ENCODE measurements at regions not wholly inside any gene's neighbourhood (a gene's known extent, or its start where the extent isn't known, plus 50 kb on each side); places are given as distances from the start of the nearest gene placed in this dataset.

DNA sequence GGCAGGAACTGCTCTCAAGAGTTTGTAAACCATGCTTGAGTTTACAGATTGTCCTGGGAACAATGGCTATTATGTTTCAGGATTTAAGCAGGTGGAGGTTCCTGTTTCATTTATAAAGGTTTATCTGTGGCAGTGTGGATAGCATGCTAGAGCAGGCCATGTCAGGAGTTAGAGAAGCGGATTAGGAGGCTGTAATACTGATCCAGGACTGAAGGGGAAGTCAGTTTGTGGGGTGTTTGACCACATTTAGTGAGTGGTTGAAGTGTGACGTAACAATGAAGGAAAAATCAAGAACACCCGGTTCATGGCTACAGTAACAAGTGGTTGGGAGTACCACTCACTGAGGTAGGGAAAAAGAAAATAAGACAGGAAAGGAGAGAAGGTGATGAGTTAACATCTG, 299.0 kb downstream of the TLR4 start:
- Histone ChIP-seq H3K9me3 (ENCODE audit: control insufficient read depth in 3 of 3, low read length in 3 of 3) (no peaks in the 10 kb centered on the region), H3K4me1 (ENCODE audit: control insufficient read depth in 3 of 3, insufficient read depth in 3 of 3, low read length in 3 of 3) (no peaks in the 10 kb centered on the region), H3K27me3 (ENCODE audit: control insufficient read depth in 3 of 3, insufficient read depth in 3 of 3, low read length in 3 of 3) (no peaks in the 10 kb centered on the region), H3K27ac (ENCODE audit: low read depth, low read length) (no peak overlapping the region), H3K36me3 (ENCODE audit: control insufficient read depth in 3 of 3, insufficient read depth in 3 of 3, low read length in 3 of 3) (no peaks in the 10 kb centered on the region), H3K9ac (ENCODE audit: low read depth in 1 of 3, low read length in 3 of 3) (no peak overlapping the region), H3K4me3 (ENCODE audit: low read length in 3 of 3) (no peak overlapping the region)

DNA sequence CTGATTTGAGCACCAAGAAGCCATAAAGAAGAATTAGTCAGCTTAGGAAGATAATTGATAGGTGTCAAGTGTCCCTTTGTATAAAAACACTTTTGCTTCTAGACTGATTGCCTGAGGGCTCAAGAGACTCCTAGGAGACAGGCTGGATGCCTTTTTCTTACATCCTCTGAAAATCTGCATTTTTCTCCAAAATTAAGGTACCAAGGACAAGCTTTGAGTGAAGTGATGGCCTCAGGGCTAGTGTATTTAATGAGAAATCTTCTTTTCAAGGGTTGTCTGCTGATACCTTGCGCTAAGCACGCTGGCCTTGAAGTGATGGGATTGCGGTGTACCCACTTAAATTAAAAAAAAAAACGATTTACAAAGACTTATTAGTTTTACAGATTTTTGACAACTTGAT, 304.0 kb downstream of the TLR4 start:
- no peak overlapping the region for H3K27ac ChIP-seq (ENCODE audit: low read depth, low read length)
- no peaks in the 10 kb centered on the region for H3K27me3 ChIP-seq (ENCODE audit: control insufficient read depth in 3 of 3, insufficient read depth in 3 of 3, low read length in 3 of 3)
- peaks cover 0 to 2% (median 0%) of the 10 kb centered on the region in 3 donors for H3K4me1 ChIP-seq (ENCODE audit: control insufficient read depth in 3 of 3, insufficient read depth in 3 of 3, low read length in 3 of 3)
- no peak overlapping the region for H3K9ac ChIP-seq (ENCODE audit: low read depth in 1 of 3, low read length in 3 of 3)
- H3K9me3 ChIP-seq (ENCODE audit: control insufficient read depth in 3 of 3, low read length in 3 of 3): no peaks in the 10 kb centered on the region
- H3K4me3 ChIP-seq (ENCODE audit: low read length in 3 of 3): no peak overlapping the region
- H3K36me3 ChIP-seq (ENCODE audit: control insufficient read depth in 3 of 3, insufficient read depth in 3 of 3, low read length in 3 of 3): no peaks in the 10 kb centered on the region

DNA sequence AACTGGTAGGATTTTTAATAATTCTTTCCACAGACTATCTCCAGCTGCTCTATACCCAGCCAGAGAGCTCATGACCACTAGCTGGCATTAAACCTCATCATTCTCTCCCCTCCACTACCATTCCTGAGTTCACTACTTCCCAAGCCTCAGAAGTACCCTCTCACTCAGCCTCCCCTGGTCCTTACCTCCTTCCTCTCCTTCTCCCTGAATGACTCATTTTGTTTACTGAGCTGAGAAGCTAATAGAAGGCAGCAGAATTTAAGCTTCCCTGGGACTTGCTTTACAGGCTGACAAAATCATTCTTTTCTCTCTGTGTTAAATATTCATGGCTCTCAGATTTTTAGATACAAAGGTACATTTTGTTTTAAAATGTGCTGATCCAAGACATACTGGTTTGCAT, 305.4 kb downstream of the TLR4 start:
- no peaks in the 10 kb centered on the region for H3K9me3 ChIP-seq (ENCODE audit: control insufficient read depth in 3 of 3, low read length in 3 of 3)
- peaks cover 0 to 2% (median 0%) of the 10 kb centered on the region in 3 donors for H3K4me1 ChIP-seq (ENCODE audit: control insufficient read depth in 3 of 3, insufficient read depth in 3 of 3, low read length in 3 of 3)
- no peak overlapping the region for H3K27ac ChIP-seq (ENCODE audit: low read depth, low read length)
- H3K27me3 ChIP-seq (ENCODE audit: control insufficient read depth in 3 of 3, insufficient read depth in 3 of 3, low read length in 3 of 3): no peaks in the 10 kb centered on the region
- H3K36me3 ChIP-seq (ENCODE audit: control insufficient read depth in 3 of 3, insufficient read depth in 3 of 3, low read length in 3 of 3): no peaks in the 10 kb centered on the region
- no peak overlapping the region for H3K4me3 ChIP-seq (ENCODE audit: low read length in 3 of 3)
- H3K9ac ChIP-seq (ENCODE audit: low read depth in 1 of 3, low read length in 3 of 3): no peak overlapping the region

GRCh38 chr9:118017607-118018122, 313.5 kb downstream of the TLR4 start:
- Histone ChIP-seq H3K27ac (ENCODE audit: low read depth, low read length) (no peak overlapping the region), H3K9me3 (ENCODE audit: control insufficient read depth in 3 of 3, low read length in 3 of 3) (peaks cover 0 to 3% (median 0%) of the 10 kb centered on the region in 3 donors), H3K4me3 (ENCODE audit: low read length in 3 of 3) (no peak overlapping the region), H3K4me1 (ENCODE audit: control insufficient read depth in 3 of 3, insufficient read depth in 3 of 3, low read length in 3 of 3) (no peaks in the 10 kb centered on the region), H3K9ac (ENCODE audit: low read depth in 1 of 3, low read length in 3 of 3) (no peak overlapping the region), H3K27me3 (ENCODE audit: control insufficient read depth in 3 of 3, insufficient read depth in 3 of 3, low read length in 3 of 3) (no peaks in the 10 kb centered on the region), H3K36me3 (ENCODE audit: control insufficient read depth in 3 of 3, insufficient read depth in 3 of 3, low read length in 3 of 3) (no peaks in the 10 kb centered on the region)

DNA sequence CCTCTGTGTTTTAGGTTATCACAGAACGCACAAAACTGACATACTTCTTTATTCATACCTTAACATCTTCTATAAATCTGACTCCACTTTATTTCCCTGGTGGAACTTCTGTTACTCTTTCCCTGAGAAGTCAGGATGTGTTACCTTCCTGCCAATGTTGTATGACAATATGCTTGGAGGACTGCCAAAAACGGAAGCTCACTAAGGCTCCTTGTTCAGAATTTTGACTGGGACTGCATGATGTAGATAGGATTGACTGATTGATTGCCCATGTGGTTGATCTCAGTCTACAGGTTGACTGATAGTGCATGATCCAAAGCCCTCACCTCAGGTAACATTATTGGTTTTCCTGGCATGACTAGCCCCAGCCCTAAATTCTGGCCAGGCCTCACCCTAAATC, 319.4 kb downstream of the TLR4 start:
- Histone ChIP-seq H3K27me3 (ENCODE audit: control insufficient read depth in 3 of 3, insufficient read depth in 3 of 3, low read length in 3 of 3) (no peaks in the 10 kb centered on the region), H3K36me3 (ENCODE audit: control insufficient read depth in 3 of 3, insufficient read depth in 3 of 3, low read length in 3 of 3) (no peaks in the 10 kb centered on the region), H3K4me3 (ENCODE audit: low read length in 3 of 3) (no peak overlapping the region), H3K9ac (ENCODE audit: low read depth in 1 of 3, low read length in 3 of 3) (no peak overlapping the region), H3K9me3 (ENCODE audit: control insufficient read depth in 3 of 3, low read length in 3 of 3) (no peaks in the 10 kb centered on the region), H3K27ac (ENCODE audit: low read depth, low read length) (no peak overlapping the region), H3K4me1 (ENCODE audit: control insufficient read depth in 3 of 3, insufficient read depth in 3 of 3, low read length in 3 of 3) (no peaks in the 10 kb centered on the region)

- Histone ChIP-seq H3K36me3 (ENCODE audit: control insufficient read depth in 3 of 3, insufficient read depth in 3 of 3, low read length in 3 of 3) (no peaks in the 10 kb centered on the region), H3K27ac (ENCODE audit: low read depth, low read length) (no peak overlapping the region), H3K9ac (ENCODE audit: low read depth in 1 of 3, low read length in 3 of 3) (no peak overlapping the region), H3K9me3 (ENCODE audit: control insufficient read depth in 3 of 3, low read length in 3 of 3) (no peaks in the 10 kb centered on the region), H3K4me1 (ENCODE audit: control insufficient read depth in 3 of 3, insufficient read depth in 3 of 3, low read length in 3 of 3) (no peaks in the 10 kb centered on the region), H3K27me3 (ENCODE audit: control insufficient read depth in 3 of 3, insufficient read depth in 3 of 3, low read length in 3 of 3) (no peaks in the 10 kb centered on the region), H3K4me3 (ENCODE audit: low read length in 3 of 3) (no peak overlapping the region)
Observed at GRCh38 chr9:118028225-118028624, 324.0 kb downstream of the TLR4 start.

DNA sequence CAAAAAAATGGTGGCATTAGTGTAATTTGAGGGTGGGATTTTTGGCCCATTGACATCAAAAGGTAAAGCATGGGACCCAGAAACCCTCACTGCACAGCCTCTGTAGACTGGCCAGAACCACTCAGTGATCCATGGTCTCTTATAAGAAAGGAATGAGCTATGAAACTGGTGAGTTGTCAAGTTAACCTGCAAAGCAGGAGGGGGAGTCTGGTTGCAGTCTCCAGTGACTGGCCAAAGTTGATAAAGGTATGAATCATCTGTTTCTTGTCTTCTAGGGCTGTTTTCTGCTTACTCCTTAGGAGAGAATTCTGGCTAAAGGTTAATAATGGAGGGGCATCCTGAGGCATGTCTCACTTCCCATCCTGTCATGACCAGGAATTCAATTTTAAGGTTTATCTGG, 325.2 kb downstream of the TLR4 start:
- Histone ChIP-seq H3K36me3 (ENCODE audit: control insufficient read depth in 3 of 3, insufficient read depth in 3 of 3, low read length in 3 of 3) (no peaks in the 10 kb centered on the region), H3K9ac (ENCODE audit: low read depth in 1 of 3, low read length in 3 of 3) (no peak overlapping the region), H3K4me3 (ENCODE audit: low read length in 3 of 3) (no peak overlapping the region), H3K4me1 (ENCODE audit: control insufficient read depth in 3 of 3, insufficient read depth in 3 of 3, low read length in 3 of 3) (no peaks in the 10 kb centered on the region), H3K27me3 (ENCODE audit: control insufficient read depth in 3 of 3, insufficient read depth in 3 of 3, low read length in 3 of 3) (no peaks in the 10 kb centered on the region), H3K9me3 (ENCODE audit: control insufficient read depth in 3 of 3, low read length in 3 of 3) (no peaks in the 10 kb centered on the region), H3K27ac (ENCODE audit: low read depth, low read length) (no peak overlapping the region)

GRCh38 chr9:118034701-118035100, 330.5 kb downstream of the TLR4 start:
- Histone ChIP-seq H3K27me3 (ENCODE audit: control insufficient read depth in 3 of 3, insufficient read depth in 3 of 3, low read length in 3 of 3) (no peaks in the 10 kb centered on the region), H3K27ac (ENCODE audit: low read depth, low read length) (no peak overlapping the region), H3K9ac (ENCODE audit: low read depth in 1 of 3, low read length in 3 of 3) (no peak overlapping the region), H3K36me3 (ENCODE audit: control insufficient read depth in 3 of 3, insufficient read depth in 3 of 3, low read length in 3 of 3) (no peaks in the 10 kb centered on the region), H3K4me1 (ENCODE audit: control insufficient read depth in 3 of 3, insufficient read depth in 3 of 3, low read length in 3 of 3) (no peaks in the 10 kb centered on the region), H3K9me3 (ENCODE audit: control insufficient read depth in 3 of 3, low read length in 3 of 3) (no peaks in the 10 kb centered on the region), H3K4me3 (ENCODE audit: low read length in 3 of 3) (no peak overlapping the region)

- no peak overlapping the region for H3K4me3 ChIP-seq (ENCODE audit: low read length in 3 of 3)
- H3K9me3 ChIP-seq (ENCODE audit: control insufficient read depth in 3 of 3, low read length in 3 of 3): no peaks in the 10 kb centered on the region
- no peak overlapping the region for H3K27ac ChIP-seq (ENCODE audit: low read depth, low read length)
- no peak overlapping the region for H3K9ac ChIP-seq (ENCODE audit: low read depth in 1 of 3, low read length in 3 of 3)
- no peaks in the 10 kb centered on the region for H3K4me1 ChIP-seq (ENCODE audit: control insufficient read depth in 3 of 3, insufficient read depth in 3 of 3, low read length in 3 of 3)
- no peaks in the 10 kb centered on the region for H3K27me3 ChIP-seq (ENCODE audit: control insufficient read depth in 3 of 3, insufficient read depth in 3 of 3, low read length in 3 of 3)
- no peaks in the 10 kb centered on the region for H3K36me3 ChIP-seq (ENCODE audit: control insufficient read depth in 3 of 3, insufficient read depth in 3 of 3, low read length in 3 of 3)
Observed at GRCh38 chr9:118038713-118039112, 334.5 kb downstream of the TLR4 start.

GRCh38 chr9:118058227-118058626, 354.0 kb downstream of the TLR4 start:
- no peaks in the 10 kb centered on the region for H3K9me3 ChIP-seq (ENCODE audit: control insufficient read depth in 3 of 3, low read length in 3 of 3)
- no peak overlapping the region for H3K9ac ChIP-seq (ENCODE audit: low read depth in 1 of 3, low read length in 3 of 3)
- no peaks in the 10 kb centered on the region for H3K36me3 ChIP-seq (ENCODE audit: control insufficient read depth in 3 of 3, insufficient read depth in 3 of 3, low read length in 3 of 3)
- no peak overlapping the region for H3K27ac ChIP-seq (ENCODE audit: low read depth, low read length)
- H3K4me1 ChIP-seq (ENCODE audit: control insufficient read depth in 3 of 3, insufficient read depth in 3 of 3, low read length in 3 of 3): no peaks in the 10 kb centered on the region
- H3K27me3 ChIP-seq (ENCODE audit: control insufficient read depth in 3 of 3, insufficient read depth in 3 of 3, low read length in 3 of 3): no peaks in the 10 kb centered on the region
- no peak overlapping the region for H3K4me3 ChIP-seq (ENCODE audit: low read length in 3 of 3)
